Activated naive CD4-positive, alpha-beta T cell treated with anti-CD3 and anti-CD28 coated beads, Interleukin-2, amount 10 ng/mL, durations not matched to agents 7 days and 5 days (primary cell): ENCODE measurements at regions not wholly inside any gene's neighbourhood (a gene's known extent, or its start where the extent isn't known, plus 50 kb on each side); places are given as distances from the start of the nearest gene placed in this dataset.

Experiments used
- CTCF ChIA-PET: fragments of 350-600 bp; sonication (Branson Sonifier 250); formaldehyde crosslinking; loops from one replicate; lab custom pipeline; 2021; ENCODE audit warnings: antibody characterized with exemption; lab: Charles Lee
- DNase-seq: peaks from one replicate; pipeline ENCODE4 v3.0.0-alpha.2; 2020
- H3K27ac Mint-ChIP-seq: one replicate; pipeline ENCODE4 v1.8.0; 2021; ENCODE audit warnings: mild to moderate bottlenecking, moderate library complexity, mixed read lengths
- H3K27me3 Mint-ChIP-seq: one replicate; pipeline ENCODE4 v1.8.0; 2021; ENCODE audit warnings: mild to moderate bottlenecking, mixed read lengths
- H3K36me3 Mint-ChIP-seq: one replicate; pipeline ENCODE4 v1.8.0; 2021; ENCODE audit warnings: mixed read lengths
- H3K4me1 Mint-ChIP-seq: one replicate; pipeline ENCODE4 v1.8.0; 2021; ENCODE audit warnings: mixed read lengths
- H3K4me3 Mint-ChIP-seq: one replicate; pipeline ENCODE4 v1.8.0; 2021; ENCODE audit warnings: mild to moderate bottlenecking, moderate library complexity, mixed read lengths
- H3K9me3 Mint-ChIP-seq: one replicate; pipeline ENCODE4 v1.8.0; 2021; ENCODE audit warnings: mixed read lengths

DNA sequence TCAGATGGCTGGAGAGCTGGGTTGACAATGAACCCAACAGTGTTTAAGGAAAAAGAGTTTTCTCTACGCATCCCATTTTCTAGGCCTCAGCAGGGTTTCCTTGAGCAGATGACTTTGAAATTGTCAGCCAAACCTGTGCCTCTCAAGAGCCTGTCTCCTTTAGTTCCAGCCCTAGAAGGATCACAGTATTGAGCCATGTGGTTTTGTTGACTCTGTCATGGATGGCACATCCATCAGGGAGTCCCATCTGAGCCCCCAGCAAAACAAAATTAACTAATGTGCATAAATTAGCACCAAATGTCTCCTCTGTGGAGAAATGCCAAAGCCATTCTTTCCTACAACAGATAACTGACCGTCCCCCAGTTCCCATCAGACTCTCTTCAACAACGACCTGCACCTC lies 103.8 kb upstream of the BLID start:
- Mint-ChIP-seq H3K4me1 (no peaks in the 10 kb centered on the region), H3K27me3 (peaks cover 12% of the 10 kb centered on the region), H3K36me3 (no peaks in the 10 kb centered on the region), H3K4me3 (no peak overlapping the region), H3K9me3 (no peaks in the 10 kb centered on the region), H3K27ac (no peak overlapping the region)
- CTCF ChIA-PET = no interaction called here
- no peak for DNase-seq

DNA sequence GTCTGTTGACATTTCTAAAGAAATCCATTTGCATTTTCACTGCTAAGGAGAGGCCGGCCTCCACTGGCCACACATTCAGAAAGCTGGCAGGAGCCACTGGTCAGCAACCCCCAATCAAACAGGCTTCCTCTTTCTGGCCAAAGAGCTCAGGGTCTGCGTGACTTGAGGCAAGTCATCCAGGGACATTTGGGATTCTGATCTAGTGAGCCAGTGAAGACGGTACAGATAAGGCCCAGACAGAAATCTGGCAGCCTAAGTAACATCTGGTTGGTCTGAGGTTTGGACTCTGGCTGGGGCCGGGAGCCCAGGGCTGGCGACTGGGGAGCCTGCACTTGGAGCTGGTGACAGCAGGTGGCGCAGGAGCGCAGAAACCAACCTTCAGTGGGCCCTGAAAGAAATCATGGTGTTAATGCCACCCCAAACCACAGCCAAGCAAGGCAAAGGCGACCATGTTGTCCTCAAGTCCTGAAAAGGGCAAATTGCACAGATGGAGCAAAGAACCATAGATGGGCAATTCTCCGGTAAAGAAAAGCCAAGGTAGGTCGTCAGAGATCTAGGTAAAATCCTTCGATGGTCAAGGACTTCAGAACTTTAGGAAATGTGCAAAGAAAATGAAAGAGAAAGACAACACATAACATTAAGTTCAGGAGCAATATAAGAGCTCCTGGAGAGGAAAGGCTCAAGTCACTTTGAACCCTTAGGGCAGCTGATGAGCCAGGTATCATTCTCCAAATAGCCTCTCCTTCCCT lies 99.4 kb upstream of the BLID start:
- peaks cover 8% of the 10 kb centered on the region for H3K27me3 Mint-ChIP-seq
- H3K4me3 Mint-ChIP-seq = no peak overlapping the region
- H3K9me3 Mint-ChIP-seq = no peaks in the 10 kb centered on the region
- no peaks in the 10 kb centered on the region for H3K4me1 Mint-ChIP-seq
- peak; percentile 37 for DNase-seq
- H3K27ac Mint-ChIP-seq = no peak overlapping the region
- H3K36me3 Mint-ChIP-seq = no peaks in the 10 kb centered on the region
- CTCF ChIA-PET = interaction anchor here (0.6 to 3.1 kb wide), 9 partner anchors 9 to 292 kb away, joined by 3 to 13 read pairs (median 3); no protein-coding TSS in a partner anchor

DNA sequence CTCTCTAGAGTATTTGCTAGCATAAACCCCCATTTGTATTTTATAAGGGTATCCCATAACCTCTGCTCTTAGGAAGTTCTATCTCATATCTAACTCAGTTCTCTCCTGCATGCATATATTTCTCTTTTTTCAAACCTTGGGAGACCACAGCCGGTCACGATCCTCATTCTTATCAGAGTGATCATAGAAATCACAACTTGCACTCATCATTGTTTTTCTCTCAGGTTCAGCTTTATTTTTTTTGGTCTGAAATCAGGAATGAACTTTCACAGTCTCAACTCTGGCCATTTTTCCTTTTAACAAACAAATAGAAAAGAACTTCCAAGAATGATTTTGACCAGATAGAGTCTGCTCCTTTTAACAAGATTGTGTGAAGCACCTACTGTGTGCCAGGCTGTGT lies 98.6 kb upstream of the BLID start:
- no peaks in the 10 kb centered on the region for H3K36me3 Mint-ChIP-seq
- peaks cover 8% of the 10 kb centered on the region for H3K27me3 Mint-ChIP-seq
- H3K9me3 Mint-ChIP-seq = no peaks in the 10 kb centered on the region
- no peaks in the 10 kb centered on the region for H3K4me1 Mint-ChIP-seq
- CTCF ChIA-PET = interaction anchor here (1.0 to 3.1 kb wide), 4 partner anchors 11 to 292 kb away, joined by 3 to 13 read pairs (median 10); no protein-coding TSS in a partner anchor
- DNase-seq = no peak
- H3K27ac Mint-ChIP-seq = no peak overlapping the region
- H3K4me3 Mint-ChIP-seq = no peak overlapping the region

DNA sequence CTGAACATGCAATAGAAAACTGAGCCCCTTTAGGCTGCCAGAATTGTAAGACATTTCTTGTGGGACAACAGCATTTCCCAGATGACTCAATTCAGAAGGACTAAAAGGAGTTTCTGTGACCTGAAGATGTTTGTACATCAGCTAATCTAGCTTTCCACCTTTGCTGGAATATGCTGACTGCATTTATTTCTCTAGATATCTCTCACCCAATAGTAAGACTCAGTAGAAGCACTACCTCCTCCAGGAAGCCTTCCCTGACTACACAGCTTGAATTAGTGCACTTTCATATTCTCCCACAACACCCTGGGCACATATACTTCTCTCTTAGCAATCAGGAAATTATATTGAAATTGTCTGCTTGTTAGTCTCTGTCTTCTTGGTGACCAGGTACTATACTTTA lies 98.1 kb upstream of the BLID start:
- peaks cover 8% of the 10 kb centered on the region for H3K27me3 Mint-ChIP-seq
- no peaks in the 10 kb centered on the region for H3K9me3 Mint-ChIP-seq
- H3K36me3 Mint-ChIP-seq = no peaks in the 10 kb centered on the region
- H3K4me3 Mint-ChIP-seq = no peak overlapping the region
- no peak overlapping the region for H3K27ac Mint-ChIP-seq
- CTCF ChIA-PET = interaction anchor here (1.1 to 3.1 kb wide), 4 partner anchors 13 to 559 kb away, joined by 3 to 13 read pairs (median 7); no protein-coding TSS in a partner anchor
- no peak for DNase-seq
- H3K4me1 Mint-ChIP-seq = no peaks in the 10 kb centered on the region

DNA sequence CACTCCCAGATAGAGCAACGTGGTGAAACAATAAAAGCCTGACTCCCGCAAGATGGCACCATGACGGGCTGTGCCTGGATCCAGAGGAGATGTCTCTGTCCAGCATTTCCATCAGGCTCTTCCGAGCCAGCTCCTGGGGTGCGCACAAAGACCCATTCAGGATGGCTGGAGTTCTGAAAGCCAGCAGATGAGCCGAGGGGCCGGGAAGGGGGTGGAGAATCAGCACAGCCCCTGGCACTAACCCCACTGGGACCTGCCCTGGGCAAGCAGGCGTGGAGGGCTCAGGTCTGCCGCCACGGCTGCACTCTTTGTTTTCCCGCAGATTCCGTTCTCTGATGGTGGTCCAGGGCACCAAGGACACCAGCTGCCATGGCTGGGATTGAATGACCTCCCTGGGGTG lies 97.2 kb upstream of the BLID start:
- H3K36me3 Mint-ChIP-seq = no peaks in the 10 kb centered on the region
- CTCF ChIA-PET = interaction anchor here (0.9 to 1.1 kb wide), 3 partner anchors 31 to 558 kb away, joined by 3 to 4 read pairs (median 3); no protein-coding TSS in a partner anchor
- no peaks in the 10 kb centered on the region for H3K4me1 Mint-ChIP-seq
- H3K4me3 Mint-ChIP-seq = no peak overlapping the region
- peaks cover 8% of the 10 kb centered on the region for H3K27me3 Mint-ChIP-seq
- H3K27ac Mint-ChIP-seq = no peak overlapping the region
- DNase-seq = no peak
- H3K9me3 Mint-ChIP-seq = no peaks in the 10 kb centered on the region

- Mint-ChIP-seq H3K36me3 (no peaks in the 10 kb centered on the region), H3K9me3 (no peaks in the 10 kb centered on the region), H3K4me1 (no peaks in the 10 kb centered on the region), H3K27ac (no peak overlapping the region), H3K4me3 (no peak overlapping the region), H3K27me3 (peaks cover 12% of the 10 kb centered on the region)
- no peak for DNase-seq
- CTCF ChIA-PET = interaction anchor here (0.5 to 1.7 kb wide), 2 partner anchors 8 to 228 kb away, joined by 3 to 5 read pairs; no protein-coding TSS in a partner anchor
Observed at GRCh38 chr11:122210367-122210997, 94.5 kb upstream of the BLID start.

GRCh38 chr11:122209619-122210366 lies 93.8 kb upstream of the BLID start:
- Mint-ChIP-seq H3K4me1 (no peaks in the 10 kb centered on the region), H3K9me3 (no peaks in the 10 kb centered on the region), H3K27me3 (peaks cover 8% of the 10 kb centered on the region), H3K27ac (no peak overlapping the region), H3K36me3 (no peaks in the 10 kb centered on the region), H3K4me3 (no peak overlapping the region)
- CTCF ChIA-PET = interaction anchor here (0.5 kb wide), 1 partner anchor 228 kb away, joined by 3 read pairs; no protein-coding TSS in a partner anchor
- DNase-seq = no peak

DNA sequence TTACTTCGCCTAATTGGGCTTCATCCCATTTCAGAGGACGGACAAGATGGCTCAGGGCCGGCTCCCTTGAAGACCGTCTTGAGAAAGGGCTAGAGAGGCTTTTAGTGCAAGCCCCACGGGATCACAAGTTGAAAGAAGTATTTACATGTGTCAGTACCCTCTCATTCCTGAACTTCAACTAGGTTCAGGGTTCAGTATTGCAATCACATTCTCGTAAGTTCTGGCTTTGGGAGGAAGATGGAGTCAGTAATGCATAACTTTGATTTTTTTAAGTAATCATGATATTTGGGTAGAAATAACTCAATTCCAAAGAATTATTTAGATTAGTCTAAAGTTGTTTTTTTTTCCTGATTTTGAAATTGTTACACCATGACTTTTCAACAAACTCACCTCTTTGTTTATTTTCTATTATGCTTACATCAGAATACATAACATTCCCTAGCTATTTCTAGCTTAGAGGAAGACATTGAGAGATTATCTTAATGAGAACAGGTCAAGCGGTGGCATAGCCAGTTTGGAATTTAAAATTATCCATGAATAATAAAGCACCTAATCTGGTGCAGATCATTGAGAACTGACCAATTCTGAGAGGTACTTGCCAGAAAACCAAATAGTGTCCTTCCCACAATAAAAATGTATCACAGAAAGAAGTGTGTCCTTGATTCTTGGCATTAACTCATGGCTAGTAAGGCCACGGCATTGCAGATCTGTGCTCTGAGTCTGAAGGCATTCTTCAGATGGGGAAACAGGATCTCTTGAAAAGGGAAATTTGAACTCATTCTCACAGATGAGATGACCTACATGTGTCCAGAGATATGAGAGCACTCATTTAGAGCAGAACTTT lies 92.1 kb upstream of the BLID start:
- H3K36me3 Mint-ChIP-seq = no peaks in the 10 kb centered on the region
- H3K4me1 Mint-ChIP-seq = no peaks in the 10 kb centered on the region
- peaks cover 9% of the 10 kb centered on the region for H3K27me3 Mint-ChIP-seq
- H3K27ac Mint-ChIP-seq = no peak overlapping the region
- DNase-seq = no peak
- no peaks in the 10 kb centered on the region for H3K9me3 Mint-ChIP-seq
- CTCF ChIA-PET = no interaction called here
- no peak overlapping the region for H3K4me3 Mint-ChIP-seq

DNA sequence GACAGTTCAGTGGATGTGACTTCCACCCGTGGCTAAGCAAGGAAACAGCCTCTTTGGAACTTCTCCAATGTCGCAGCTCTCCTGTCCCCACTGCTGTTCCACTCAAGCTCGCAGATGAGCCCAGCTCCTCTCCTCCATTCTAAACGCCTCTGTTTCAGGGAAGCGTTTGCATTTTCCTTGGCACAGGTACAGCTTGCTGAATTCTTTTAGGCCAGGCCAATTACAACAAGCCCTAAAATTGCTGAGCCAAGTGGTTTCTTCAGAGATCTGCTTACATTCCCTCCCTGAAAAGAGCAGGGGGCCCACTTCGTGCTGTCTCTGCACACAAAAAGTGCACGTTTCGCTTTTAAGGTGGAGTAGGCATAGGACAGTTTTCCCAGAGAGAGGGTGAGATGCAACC lies 91.5 kb upstream of the BLID start:
- no peaks in the 10 kb centered on the region for H3K4me1 Mint-ChIP-seq
- no peak overlapping the region for H3K27ac Mint-ChIP-seq
- no peak for DNase-seq
- H3K4me3 Mint-ChIP-seq = no peak overlapping the region
- H3K36me3 Mint-ChIP-seq = no peaks in the 10 kb centered on the region
- peaks cover 16% of the 10 kb centered on the region for H3K27me3 Mint-ChIP-seq
- no peaks in the 10 kb centered on the region for H3K9me3 Mint-ChIP-seq
- CTCF ChIA-PET = no interaction called here

- CTCF ChIA-PET = interaction anchor here (3.2 kb wide), 1 partner anchor 550 kb away, joined by 18 read pairs; no protein-coding TSS in a partner anchor
- Mint-ChIP-seq H3K27ac (no peak overlapping the region), H3K36me3 (no peaks in the 10 kb centered on the region), H3K4me1 (no peaks in the 10 kb centered on the region), H3K27me3 (peaks cover 18% of the 10 kb centered on the region), H3K9me3 (no peaks in the 10 kb centered on the region), H3K4me3 (no peak overlapping the region)
- DNase-seq = no peak
Observed at GRCh38 chr11:122205036-122205435, 89.0 kb upstream of the BLID start.

GRCh38 chr11:122204206-122204605 lies 88.2 kb upstream of the BLID start:
- DNase-seq = no peak
- CTCF ChIA-PET = interaction anchor here (0.7 to 3.2 kb wide), 6 partner anchors 12 to 1010 kb away, joined by 3 to 18 read pairs (median 4); no protein-coding TSS in a partner anchor
- H3K4me3 Mint-ChIP-seq = no peak overlapping the region
- no peaks in the 10 kb centered on the region for H3K4me1 Mint-ChIP-seq
- H3K9me3 Mint-ChIP-seq = no peaks in the 10 kb centered on the region
- peaks cover 18% of the 10 kb centered on the region for H3K27me3 Mint-ChIP-seq
- no peaks in the 10 kb centered on the region for H3K36me3 Mint-ChIP-seq
- no peak overlapping the region for H3K27ac Mint-ChIP-seq

DNA sequence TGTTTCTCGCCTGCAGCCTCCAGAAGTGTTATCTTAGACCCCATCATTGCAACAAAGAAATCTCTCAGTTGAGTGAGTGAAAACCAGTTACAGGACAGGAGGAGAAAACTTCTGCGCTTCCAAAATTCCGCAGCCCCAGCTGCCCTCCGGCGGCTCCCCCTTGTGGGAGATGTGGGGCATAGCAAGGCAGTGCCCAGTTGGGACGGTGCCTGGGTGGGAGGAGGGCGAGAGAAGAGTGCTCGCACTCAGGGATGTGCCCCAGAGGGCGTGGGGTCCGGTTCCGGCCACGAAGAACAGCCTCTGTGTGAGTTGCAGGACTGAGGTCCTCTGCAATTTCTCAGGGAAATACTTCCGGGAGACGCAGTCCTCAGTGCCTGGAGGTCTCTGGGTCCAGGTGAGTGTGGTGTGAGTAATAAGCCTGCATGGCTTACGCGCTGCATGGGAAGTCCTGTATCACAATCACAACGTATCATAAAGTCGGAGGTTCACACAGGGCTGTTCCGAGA lies 87.0 kb upstream of the BLID start:
- H3K27me3 Mint-ChIP-seq = peaks cover 18% of the 10 kb centered on the region
- no peaks in the 10 kb centered on the region for H3K4me1 Mint-ChIP-seq
- H3K27ac Mint-ChIP-seq = no peak overlapping the region
- CTCF ChIA-PET = interaction anchor here (0.9 to 3.2 kb wide), 7 partner anchors 9 to 1009 kb away, joined by 3 to 18 read pairs (median 5); no protein-coding TSS in a partner anchor
- H3K4me3 Mint-ChIP-seq = no peak overlapping the region
- no peaks in the 10 kb centered on the region for H3K9me3 Mint-ChIP-seq
- DNase-seq = peak; percentile 57
- H3K36me3 Mint-ChIP-seq = no peaks in the 10 kb centered on the region
